HPDE6-E6E7 (cell line): ENCODE measurements at regions not wholly inside any gene's neighbourhood (a gene's known extent, or its start where the extent isn't known, plus 50 kb on each side); places are given as distances from the start of the nearest gene placed in this dataset.
"Not testable (repeated sequence)": the region's sequence is repeated elsewhere in the genome, so short reads cannot be mapped to it uniquely, and the experiment has no call there.

ENCODE experiments used
- DNase-seq: peaks from one replicate; pipeline ENCODE4 v3.0.0; 2011; ENCODE audit warnings: missing footprints; ENCODE audit errors: extremely low spot score

DNA sequence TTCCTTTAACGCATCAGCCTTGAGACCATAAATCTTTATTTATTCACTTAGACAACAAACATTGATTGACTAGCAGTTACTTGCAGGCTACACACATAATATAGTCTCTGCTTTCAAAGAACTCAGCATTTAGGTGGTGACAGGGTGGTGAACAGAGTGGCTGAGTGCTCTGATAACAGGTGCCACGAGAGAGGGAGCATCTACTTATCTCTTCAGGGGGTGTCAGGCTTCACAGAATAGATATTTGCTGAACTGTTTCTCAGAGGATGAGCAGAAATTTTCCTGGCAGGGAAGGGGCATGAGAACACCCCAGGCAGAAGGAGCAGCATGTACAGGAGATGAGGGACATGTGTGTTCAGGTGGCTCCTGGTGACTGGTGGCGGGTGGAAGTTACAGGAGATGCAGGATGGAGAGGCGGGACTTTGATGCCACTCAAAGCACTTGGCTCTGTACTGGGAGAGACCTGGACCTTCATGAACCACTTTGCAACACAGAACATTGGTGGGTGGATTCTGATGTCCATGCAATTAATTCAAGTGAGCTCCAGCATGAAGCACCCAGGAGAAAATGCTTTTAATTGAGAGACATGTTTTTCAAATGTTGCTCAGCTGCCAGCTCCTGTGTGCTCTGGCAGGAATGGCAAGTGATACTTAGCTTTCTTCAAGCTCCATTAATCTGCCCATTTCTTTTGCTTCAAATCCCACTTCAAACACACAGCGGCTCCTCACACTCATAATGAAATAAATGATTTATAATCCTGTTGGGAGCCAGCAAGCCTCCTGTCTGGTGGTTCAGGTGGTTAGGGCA lies 248.9 kb downstream of the MYCN start:
- DNase-seq = no peak

DNA sequence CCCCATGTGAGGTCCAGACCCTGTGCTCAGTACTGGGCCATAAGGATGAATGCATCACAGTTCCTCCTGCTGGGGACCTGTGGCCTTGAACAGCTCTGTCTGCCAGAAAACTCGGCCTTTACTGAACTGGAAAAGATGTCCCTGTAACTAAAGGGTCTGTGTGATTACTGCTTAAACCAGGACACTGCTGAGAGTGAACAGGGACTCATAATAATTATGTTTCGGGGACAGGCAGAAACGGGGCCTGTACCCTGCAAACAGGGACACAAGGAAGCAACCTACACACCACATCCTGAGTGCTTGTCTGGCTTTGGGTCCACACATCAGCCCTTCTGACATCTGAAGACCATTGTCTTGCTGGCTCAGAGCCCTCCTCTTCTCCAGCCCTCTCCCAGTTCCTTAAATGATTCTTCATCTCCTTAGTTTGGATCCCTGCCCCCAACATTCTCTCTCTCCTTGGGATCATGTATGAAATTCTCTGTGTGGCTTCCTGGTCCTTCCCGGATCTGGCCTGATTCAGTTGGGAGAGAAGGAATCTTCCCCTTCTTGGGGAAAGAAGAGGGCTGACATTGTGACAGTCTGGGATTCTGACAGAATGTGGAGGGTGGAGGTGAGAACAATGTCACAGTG lies 248.0 kb downstream of the MYCN start:
- DNase-seq = no peak

DNA sequence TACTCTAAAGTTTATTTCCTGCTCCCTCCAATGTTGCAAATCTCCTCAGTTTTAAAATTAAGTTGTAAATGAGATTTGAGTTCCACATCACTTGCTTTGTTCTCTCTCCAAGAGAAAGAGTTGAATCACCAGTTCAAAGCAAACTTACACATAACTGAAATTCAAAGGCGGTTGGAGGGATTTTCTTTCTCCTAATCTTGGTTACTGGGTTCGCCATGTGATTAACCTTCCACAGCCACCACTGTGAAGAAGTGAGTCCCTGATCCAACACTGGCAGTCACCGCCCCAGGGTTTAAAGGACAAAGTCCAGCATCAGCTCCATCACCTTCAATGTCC lies 247.1 kb downstream of the MYCN start:
- DNase-seq = no peak

DNA sequence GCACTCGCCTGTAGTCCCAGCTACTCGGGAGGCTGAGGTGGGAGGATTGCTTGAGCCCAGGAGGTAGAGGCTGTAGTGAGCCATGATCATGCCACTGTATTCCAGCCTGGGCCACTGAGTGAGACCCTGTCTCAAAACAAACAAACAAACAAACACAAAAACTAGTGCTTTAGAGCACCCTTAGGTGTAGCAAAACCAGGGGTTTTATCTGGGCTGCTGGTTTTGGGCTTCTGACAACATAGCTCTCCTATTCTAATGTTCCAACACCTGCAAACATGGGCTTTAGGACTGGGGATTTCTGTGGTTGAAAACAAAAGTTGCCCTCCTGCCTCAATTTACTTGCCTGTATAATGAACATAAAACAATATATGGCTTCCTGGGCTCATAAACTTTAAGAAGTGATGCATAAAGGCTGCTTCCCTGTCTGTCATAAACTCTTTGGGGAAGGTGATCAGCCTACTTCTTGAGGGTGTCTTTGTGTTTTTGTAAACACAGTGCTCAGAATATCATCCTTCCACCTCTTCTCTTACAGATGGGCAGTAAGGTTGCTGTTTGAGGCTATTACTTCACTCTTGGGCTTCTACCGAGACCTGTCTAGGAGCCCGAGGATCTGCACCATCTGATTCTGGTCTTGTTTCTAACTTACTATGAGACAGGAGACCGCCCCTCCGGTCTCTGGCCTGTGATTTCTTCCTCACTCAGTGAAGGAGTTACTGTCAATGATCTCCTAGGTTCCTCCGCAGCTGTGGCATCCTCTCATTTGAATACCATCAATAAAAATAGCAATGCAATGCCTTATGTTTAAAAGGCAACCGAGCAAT lies 246.5 kb downstream of the MYCN start:
- no peak for DNase-seq

DNA sequence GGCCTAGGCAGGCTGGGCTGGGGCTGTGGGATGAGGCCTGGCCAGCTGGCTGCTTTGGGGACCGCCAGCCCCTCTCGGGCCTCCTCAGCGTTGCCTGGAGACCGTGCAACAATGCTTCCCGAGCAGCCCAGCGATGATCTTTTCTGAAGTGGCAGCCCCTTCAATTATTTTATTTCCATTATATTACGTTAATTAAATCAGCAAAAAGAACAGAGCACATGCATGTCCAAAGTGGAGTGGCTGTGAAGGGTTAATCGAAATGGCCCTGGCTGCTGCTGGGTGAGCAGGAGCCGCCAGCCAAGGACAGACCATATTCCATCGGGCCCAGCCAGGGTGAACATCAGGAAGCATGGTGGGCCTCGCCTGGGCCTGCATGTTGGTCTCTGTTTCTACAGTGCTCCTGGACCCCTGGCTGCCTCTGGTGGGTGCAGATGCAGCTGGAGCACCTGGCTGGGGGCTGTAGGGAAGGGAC lies 245.5 kb downstream of the MYCN start:
- no peak for DNase-seq

DNA sequence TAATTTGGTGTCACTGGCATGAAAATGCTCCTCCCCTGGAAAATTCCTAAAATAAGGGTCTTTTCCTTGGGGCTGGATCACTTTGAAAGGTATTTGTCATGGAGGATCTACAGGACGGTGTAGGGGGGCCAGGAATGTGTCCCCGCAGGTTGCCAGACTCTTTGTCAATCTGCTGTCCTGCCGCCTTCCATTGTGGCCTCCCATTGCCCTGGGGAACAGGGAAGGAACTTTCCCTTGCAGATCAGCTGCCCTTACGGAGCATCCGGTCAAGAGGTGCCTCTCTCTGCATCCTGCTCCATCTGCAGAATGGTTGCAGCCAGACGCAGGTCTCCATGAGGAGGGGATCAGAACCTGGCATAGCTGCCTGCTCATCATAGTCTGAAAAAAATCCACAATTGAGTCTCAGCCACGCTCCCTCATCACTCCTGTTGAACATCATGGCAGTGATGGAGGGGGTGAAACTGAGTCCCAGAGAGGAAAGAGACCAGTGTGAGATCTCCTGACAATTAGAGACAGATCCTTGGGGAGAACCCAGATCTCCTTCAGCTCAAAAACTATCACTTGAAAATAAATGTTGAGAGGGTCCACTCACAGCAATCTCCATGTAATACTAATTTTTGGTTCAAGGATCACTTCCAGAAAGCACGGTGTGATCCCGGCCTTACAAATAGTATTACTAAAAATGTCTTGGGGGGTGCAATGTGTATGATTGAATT lies 244.8 kb downstream of the MYCN start:
- DNase-seq = no peak

DNA sequence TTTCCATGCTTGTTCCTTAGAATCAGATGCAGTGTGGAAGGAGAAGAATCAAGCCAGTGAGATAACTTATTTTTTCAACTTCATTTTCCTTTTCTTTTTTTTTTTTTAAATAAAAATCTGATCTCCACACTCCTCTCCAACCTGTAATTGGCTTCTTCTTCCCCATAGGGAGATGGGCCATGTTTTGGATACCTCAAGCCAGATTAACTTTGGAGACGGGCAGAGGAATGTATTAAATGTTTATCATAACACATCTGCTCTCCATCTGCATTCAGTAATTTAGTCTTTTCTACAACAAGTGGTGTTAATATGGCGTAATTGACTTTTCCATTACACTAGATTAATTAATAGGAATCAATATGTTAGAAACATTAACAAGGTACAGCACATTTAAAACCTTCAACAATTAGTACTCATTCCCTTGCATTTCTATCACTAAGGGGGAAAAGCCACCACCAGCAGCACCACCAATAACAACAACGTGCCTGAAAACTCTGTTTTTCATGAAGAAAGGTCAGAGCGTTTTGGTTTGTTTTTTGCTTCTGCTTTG lies 244.1 kb downstream of the MYCN start:
- no peak for DNase-seq

DNA sequence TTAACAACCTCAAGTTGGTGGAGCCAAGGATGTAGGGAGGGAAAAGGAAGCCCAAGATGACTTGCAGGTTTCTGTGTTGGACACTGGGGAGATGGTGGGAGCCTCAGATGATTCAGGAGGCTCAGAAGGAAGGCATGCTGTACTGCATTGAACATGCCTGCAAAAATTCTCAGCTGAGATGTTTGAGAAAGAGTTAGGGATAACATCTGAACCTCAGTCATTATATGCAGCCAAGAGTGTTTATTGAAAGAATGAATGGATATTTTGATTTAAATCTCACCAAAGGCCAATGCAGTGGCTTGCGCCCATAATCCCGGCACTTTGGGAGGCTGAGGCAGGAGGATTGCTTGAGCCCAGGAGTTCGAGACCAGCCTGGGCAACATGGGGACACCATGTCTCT lies 243.0 kb downstream of the MYCN start:
- no peak for DNase-seq

DNA sequence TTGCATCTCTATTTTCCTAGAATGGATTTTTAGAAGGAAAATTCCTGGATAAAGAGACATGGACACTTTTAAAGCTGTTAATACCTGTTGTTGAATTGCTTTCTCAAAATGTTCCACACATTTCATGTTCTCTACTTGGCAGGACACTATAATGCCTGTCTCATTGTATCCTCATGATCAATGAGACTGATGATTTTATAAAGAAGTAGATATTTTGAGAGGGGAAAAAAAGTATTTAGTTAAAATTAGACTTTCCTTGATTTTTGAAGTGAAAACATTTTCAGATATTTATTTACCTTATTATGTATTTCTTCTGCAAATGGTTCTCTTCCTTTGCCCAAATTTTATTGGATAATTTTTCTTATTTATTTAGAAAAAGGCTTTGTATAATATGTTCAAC lies 242.5 kb downstream of the MYCN start:
- no peak for DNase-seq

DNA sequence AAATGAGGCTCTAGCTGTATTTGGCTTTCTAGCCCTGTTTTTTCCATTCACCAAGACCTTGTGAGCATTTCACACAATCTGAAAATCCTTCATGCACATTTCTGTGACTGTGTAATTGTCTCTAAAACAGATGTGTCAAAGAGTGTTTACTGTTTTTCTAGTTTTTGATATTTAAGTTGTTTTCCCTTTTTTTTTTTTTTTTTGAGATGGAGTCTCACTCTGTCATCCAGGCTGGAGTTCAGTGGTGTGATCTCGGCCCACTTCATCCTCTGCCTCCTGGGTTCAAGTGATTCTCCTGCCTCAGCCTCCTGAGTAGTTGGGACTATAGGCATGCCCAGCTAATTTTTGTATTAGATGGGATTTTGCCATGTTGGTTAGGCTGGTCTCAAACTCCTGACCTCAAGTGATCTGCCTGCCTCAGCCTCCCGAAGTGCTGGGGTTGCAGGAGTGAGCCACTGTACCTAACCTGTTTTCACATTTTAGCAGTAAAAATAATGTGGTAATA lies 242.0 kb downstream of the MYCN start:
- DNase-seq = not testable (repeated sequence)

DNA sequence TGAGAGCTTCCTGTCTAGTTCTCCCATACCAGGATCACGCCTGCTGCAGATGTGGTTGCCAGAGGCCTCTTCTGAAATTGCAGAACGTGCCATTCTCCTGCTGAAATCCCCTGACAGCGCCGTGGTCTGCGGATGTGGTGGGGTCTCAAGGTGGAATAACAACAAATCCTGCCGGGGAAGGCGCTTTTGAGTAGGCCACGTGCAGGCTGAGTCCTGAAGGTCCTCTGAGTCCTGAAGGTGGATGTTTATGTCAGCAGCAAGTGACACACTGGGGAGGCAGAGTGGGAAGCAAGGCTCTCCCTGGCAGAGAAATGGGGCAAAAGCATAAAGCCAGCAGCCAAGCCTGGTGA lies 241.4 kb downstream of the MYCN start:
- no peak for DNase-seq

DNA sequence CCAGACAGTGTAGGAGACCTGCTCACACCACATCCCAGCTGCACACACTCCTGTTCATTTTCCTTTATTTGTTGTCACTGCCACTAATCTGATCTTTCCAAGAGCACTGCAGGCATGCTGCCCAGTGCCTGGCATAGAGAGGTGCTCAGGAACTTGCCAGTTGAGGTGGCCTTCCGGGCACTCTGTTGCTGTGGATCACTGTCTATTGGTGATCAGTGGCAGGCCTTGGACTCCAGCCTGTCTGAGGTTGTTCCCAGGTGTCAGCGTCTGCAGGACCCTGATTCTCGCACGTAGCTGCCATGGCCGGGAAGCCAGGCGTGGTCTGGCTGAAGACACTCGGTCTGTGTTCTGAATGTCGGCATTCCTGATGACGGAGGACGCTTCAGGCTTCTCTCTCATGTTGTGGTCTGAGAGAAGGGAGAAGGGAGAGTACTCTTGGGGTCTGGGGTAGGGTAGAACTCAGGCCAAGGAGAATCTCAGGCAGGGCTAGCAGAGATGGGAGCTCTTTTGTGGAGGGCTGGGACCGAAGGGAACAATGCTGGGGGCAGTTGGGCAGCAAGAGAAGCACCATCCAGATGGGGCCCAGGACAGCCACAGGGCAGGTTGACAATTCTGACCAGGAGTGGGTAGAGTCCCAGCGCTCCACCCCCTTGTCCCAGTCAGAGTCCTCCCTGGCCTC lies 240.9 kb downstream of the MYCN start:
- DNase-seq = no peak

DNA sequence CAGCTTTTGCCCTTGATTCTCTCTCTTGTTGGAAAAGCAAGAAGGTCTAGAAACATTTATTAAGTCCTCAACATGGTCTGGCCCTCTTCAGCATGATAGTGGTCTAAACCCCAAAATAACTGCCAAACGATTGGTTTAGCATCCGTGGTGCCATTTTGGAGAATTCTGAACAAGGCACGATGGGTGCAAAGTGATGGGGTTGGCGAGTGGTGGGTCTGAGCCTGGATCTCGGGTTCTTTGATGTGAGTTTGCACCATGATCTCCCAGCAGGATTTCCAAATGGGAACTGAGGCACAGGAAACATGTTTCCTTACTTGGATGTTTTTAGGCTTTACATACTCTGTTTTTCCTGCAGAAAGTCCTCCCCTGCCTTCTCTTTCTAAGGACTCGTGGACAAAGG lies 240.3 kb downstream of the MYCN start:
- no peak for DNase-seq

DNA sequence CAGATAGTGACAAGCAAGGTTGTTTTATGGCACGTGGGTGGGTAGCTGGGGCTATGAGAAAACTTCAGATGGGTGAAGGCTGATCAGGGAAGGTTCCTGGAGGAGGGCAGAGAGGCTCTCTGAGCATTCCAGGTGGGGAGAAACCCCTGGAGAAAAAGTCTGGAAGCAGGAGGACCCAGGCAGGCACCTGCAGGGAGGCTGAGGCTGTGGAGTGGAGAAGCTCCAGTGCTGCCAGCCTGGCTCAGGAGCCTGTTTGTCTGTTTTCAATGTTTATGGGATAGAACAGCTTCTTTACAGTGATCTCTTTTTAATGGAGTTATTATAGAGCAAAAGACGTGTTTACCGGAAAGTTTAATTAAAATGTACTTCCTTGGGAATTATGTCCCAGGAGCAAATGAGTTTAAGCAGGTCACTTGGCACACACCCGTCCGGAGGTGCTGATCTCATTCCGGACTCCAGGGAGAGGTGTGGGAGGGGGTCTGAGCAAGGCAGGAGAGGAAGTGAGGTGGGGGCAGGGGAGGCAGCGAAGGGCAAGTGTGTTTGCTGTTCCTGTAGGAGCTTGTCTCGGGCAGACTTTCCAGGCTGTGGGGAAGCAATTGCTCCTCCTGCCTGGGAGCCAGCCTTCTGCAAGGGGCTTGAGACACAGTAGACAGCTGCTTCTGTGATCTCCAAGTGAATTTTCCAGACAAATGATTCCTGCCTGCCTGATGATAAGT lies 239.5 kb downstream of the MYCN start:
- DNase-seq = no peak

DNA sequence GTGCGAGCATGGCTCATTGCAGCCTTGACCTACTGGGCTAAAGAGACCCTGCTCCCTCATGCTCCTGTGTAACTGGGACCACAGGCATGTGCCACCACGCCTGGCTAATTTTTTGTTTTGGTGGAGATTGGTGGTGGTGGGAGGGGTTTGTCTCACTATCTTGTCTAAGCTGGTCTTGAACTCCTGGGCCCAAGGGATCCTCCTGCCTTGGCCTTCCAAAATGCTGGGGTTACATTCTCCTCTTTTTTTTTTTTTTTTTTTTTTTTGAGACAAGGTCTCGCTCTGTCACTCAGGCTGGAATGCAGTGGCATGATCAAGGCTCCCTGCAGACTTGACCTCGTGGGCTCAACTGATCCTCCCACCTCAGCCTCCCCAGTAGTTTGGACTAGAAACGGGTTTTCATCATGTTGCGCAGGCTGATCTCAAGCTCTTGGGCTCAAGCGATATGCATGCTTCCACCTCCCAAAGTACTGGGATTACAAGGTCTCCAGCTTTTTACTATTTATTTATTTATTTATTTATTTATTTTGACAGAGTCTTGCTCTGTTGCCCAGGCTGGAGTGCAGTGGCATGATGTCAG lies 238.3 kb downstream of the MYCN start:
- no peak for DNase-seq

DNA sequence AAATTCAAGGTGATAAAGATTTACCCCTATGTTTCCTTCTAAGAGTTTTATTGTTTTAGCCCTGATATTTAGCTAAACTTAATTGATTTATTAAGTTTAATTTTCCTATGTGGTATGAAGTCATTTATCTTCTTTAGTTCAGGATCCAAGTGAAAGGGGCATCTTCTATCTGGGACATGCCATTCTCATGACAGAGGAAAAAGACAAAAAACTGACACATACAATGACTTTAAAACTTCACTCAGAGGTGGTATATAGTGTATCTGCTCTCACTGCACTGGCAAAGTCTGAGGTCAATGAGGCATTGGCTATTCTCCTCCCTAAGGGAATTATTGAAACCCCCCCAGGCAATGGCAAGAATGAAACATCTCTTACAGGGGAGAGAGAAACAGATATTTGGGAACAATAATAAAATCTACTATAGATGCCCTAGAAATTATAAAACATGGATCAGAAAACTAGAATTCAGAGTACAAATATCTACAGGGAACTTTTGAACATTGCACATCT lies 237.4 kb downstream of the MYCN start:
- no peak for DNase-seq

DNA sequence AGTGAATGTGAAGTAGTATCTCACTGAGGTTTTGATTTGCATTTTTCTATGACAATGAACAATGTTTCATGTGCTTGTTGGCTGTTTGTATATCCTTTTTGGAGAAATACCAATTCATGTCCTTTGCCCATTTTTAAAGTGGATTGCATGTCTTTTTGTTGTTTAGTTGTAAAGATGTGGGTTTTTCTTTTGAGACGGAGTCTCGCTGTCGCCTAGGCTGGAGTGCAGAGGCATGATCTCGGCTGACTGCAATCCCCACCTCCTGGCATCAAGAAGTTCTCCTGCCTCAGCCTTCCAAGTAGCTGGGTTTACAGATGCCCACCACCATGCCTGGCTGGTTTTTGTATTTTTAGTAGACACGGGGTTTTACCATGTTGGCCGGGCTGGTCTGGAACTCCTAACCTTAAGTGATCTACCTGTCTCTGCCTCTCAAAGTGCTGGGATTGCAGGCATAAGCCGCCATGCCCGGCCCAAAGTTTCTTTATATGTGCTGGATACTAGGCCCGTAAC lies 236.7 kb downstream of the MYCN start:
- DNase-seq = no peak

DNA sequence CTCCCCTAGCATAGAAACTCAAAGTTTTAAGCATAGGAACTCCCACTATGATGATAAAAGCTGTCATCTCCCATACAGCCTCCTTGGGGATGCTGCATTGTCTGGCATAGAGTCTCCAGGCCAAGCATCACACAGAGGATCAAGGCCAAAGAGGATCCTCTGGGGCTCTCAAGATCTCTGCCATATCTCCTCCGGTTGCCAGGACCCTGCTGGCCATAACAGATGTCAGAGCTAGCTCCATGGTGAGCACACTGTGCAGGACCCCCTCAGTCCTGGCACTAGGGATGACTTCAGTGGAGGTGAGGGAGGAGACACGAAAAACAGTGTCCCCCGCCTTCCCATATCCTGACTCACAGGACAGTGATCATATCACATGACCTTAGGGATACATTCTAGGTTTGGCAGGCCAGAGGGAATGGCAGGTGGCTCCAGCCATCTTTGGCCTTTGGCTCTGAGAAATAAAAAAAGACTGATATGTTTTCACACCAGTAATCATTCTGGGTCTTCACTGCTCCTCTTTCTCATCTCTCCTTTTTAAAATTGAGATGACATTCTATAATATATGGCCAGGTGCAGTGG lies 235.0 kb downstream of the MYCN start:
- DNase-seq = no peak

DNA sequence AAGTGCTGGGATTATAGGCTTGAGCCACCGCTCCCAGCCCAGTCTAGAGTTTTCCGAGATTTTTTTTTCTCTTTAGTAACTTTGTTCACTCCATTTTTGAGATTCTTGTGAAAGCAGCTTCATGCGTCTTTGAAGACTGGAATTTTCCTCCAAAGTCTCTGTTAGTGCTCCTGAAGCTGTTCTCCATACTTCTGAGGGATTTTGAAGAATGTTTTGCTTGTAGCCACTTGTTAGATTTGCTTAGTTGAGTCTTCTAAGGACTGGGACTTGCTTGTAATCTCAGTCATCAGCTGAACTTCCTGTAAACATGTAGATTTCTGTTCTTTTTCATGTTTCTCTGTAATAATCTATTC lies 234.3 kb downstream of the MYCN start:
- no peak for DNase-seq
